ENCODE measurements at regions not wholly inside any gene's neighbourhood (a gene's known extent, or its start where the extent isn't known, plus 50 kb on each side); places are given as distances from the start of the nearest gene placed in this dataset.

- TF ChIP-seq CTCF (conservative IDR thresholded peaks at IDR 0.05; ENCODE audit: low read depth, low read length) (no peak), POLR2A (IDR thresholded peaks at IDR 0.05; ENCODE audit: low read depth, low read length) (no peak), MAZ (IDR thresholded peaks at IDR 0.05; ENCODE audit: borderline replicate concordance, low read depth, low read length) (no peak), CEBPB (IDR thresholded peaks at IDR 0.05; ENCODE audit: low read depth, low read length) (no peak), RAD21 (IDR thresholded peaks at IDR 0.05; ENCODE audit: low read length) (no peak), RFX5 (IDR thresholded peaks at IDR 0.05; ENCODE audit: low read depth, low read length) (no peak), NFE2L2 (IDR thresholded peaks at IDR 0.05; ENCODE audit: low read depth, low read length) (no peak), CHD1 (IDR thresholded peaks at IDR 0.05; ENCODE audit: low read depth, low read length) (no peak), BHLHE40 (IDR thresholded peaks at IDR 0.05; ENCODE audit: low read depth, low read length) (no peak), FOS (IDR thresholded peaks at IDR 0.05; ENCODE audit: low read depth, low read length) (no peak), MXI1 (IDR thresholded peaks at IDR 0.05; ENCODE audit: borderline replicate concordance, low read depth, low read length) (no peak)
Measured at GRCh38 chr1:214816603-214817002, 213.6 kb downstream of the CENPF start.

All from IMR-90 (cell line).